HEK293T (cell line): ENCODE measurements at regions not wholly inside any gene's neighbourhood (a gene's known extent, or its start where the extent isn't known, plus 50 kb on each side); places are given as distances from the start of the nearest gene placed in this dataset.

Experiments
- ARNT ChIP-seq: fragments of 450-650 bp; IDR thresholded peaks from 2 replicates; pipeline ENCODE4 v1.6.1; 2017; ENCODE audit warnings: mild to moderate bottlenecking
- FOXM1 ChIP-seq: fragments of 450-650 bp; IDR thresholded peaks from 2 replicates; pipeline ENCODE4 v1.6.1; 2017; ENCODE audit warnings: mild to moderate bottlenecking, borderline replicate concordance
- HDGF ChIP-seq: fragments of 450-650 bp; IDR thresholded peaks from 2 replicates; pipeline ENCODE4 v1.6.1; 2017; ENCODE audit warnings: antibody characterized with exemption, borderline replicate concordance
- SUZ12 ChIP-seq: fragments of 450-650 bp; IDR thresholded peaks from 2 replicates; pipeline ENCODE4 v1.6.1; 2016; ENCODE audit warnings: mild to moderate bottlenecking
- ZNF384 ChIP-seq: fragments of 450-650 bp; IDR thresholded peaks from 2 replicates; pipeline ENCODE4 v1.6.1; 2016

- TF ChIP-seq HDGF = no peak
- no peak for TF ChIP-seq SUZ12
- TF ChIP-seq ARNT = no peak
- no peak for TF ChIP-seq ZNF384
- no peak for TF ChIP-seq FOXM1
Measured at GRCh38 chr2:34337735-34338134, 738.6 kb upstream of the FAM98A start.
